ENCODE measurements at regions not wholly inside any gene's neighbourhood (a gene's known extent, or its start where the extent isn't known, plus 50 kb on each side); places are given as distances from the start of the nearest gene placed in this dataset.

DNA sequence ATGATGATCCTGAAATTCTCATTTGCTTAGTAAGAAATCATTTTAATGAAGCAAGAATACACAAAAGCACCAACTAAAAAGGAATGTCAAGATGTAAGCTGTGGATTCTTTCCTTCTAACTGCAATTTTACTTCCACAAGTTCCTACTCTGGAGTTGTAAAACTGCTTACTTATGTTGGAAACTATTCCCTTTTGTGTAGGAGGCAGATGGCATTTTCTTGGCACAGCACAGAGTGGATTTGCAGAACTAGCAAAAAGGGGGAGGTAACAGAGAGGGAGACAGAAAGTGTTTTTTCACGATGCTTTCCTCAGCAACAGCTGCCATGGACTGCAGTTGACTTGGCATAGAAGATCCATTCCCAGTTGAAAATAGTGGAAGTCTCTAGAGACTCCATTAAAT is 1112.0 kb upstream of the RAG2 start:
- TF ChIP-seq CTCF (IDR thresholded peaks at IDR 0.05) = no peak
- H3K27ac ChIP-seq (ENCODE audit: low read depth in 1 of 2, low read length in 2 of 2) = no peak overlapping the region
- no peaks in the 10 kb centered on the region for H3K4me1 ChIP-seq (ENCODE audit: control insufficient read depth in 1 of 2, insufficient read depth in 2 of 2, low read length in 2 of 2)
- Mint-ChIP-seq H3K27me3 (ENCODE audit: low read depth in 3 of 3) (no peaks in the 10 kb centered on the region), H3K36me3 (no peaks in the 10 kb centered on the region), H3K4me3 (no peak overlapping the region), H3K4me1 (no peaks in the 10 kb centered on the region), H3K9me3 (no peaks in the 10 kb centered on the region), H3K27ac (no peak overlapping the region)
- no peaks in the 10 kb centered on the region for H3K36me3 ChIP-seq (replicated peaks in 1 of 2; ENCODE audit: control insufficient read depth in 1 of 2, insufficient read depth in 2 of 2, low read length in 2 of 2)
- no peaks in the 10 kb centered on the region for H3K27me3 ChIP-seq (ENCODE audit: control insufficient read depth in 2 of 2, insufficient read depth in 2 of 2, low read length in 2 of 2)
- H3K4me3 ChIP-seq (replicated peaks in 1 of 3; ENCODE audit: low read depth in 2 of 3, low read length in 3 of 3) = no peak overlapping the region
- no peak overlapping the region for H3K9ac ChIP-seq (ENCODE audit: insufficient read depth, low read length, poor library complexity, severe bottlenecking)
- H3K4me2 ChIP-seq (replicated peaks; ENCODE audit: extremely low read depth, low read length, poor library complexity, severe bottlenecking) = no peak overlapping the region
- H4K20me1 ChIP-seq (ENCODE audit: insufficient read depth, low read length) = no peaks in the 10 kb centered on the region
- WGBS (ENCODE audit: insufficient coverage) = no CpG with 5 or more reads among the region's 1 CpG
- H3K79me2 ChIP-seq (ENCODE audit: insufficient read depth, low read length) = no peaks in the 10 kb centered on the region
- no peaks in the 10 kb centered on the region for H3K9me3 ChIP-seq (replicated peaks in 1 of 2; ENCODE audit: control insufficient read depth in 1 of 2, insufficient read depth in 1 of 2, low read length in 2 of 2)
- H2AFZ ChIP-seq (ENCODE audit: insufficient read depth, low read depth, low read length, poor library complexity, severe bottlenecking) = no peak overlapping the region
- no peak for DNase-seq
- intact Hi-C loops (cut with micrococcal nuclease) = no loop called here

- no peaks in the 10 kb centered on the region for H3K4me1 Mint-ChIP-seq
- no peak for DNase-seq
- H3K9me3 Mint-ChIP-seq = peaks cover 0 to 5% (median 0%) of the 10 kb centered on the region in 7 donors
- WGBS (ENCODE audit: insufficient coverage) = no CpG with 5 or more reads among the region's 2 CpGs
- H3K79me2 ChIP-seq (ENCODE audit: insufficient read depth, low read length) = no peaks in the 10 kb centered on the region
- no peaks in the 10 kb centered on the region for H3K27me3 ChIP-seq (ENCODE audit: control insufficient read depth in 2 of 2, insufficient read depth in 2 of 2, low read length in 2 of 2)
- no peak overlapping the region for H3K4me2 ChIP-seq (replicated peaks; ENCODE audit: extremely low read depth, low read length, poor library complexity, severe bottlenecking)
- H3K4me1 ChIP-seq (ENCODE audit: control insufficient read depth in 1 of 2, insufficient read depth in 2 of 2, low read length in 2 of 2) = no peaks in the 10 kb centered on the region
- H3K27me3 Mint-ChIP-seq (ENCODE audit: low read depth in 3 of 3) = no peaks in the 10 kb centered on the region
- intact Hi-C loops (cut with micrococcal nuclease) = no loop called here
- TF ChIP-seq CTCF (IDR thresholded peaks at IDR 0.05) = no peak
- no peak overlapping the region for H3K4me3 ChIP-seq (replicated peaks in 1 of 3; ENCODE audit: low read depth in 2 of 3, low read length in 3 of 3)
- H3K4me3 Mint-ChIP-seq = no peak overlapping the region
- no peak overlapping the region for H3K9ac ChIP-seq (ENCODE audit: insufficient read depth, low read length, poor library complexity, severe bottlenecking)
- H3K27ac Mint-ChIP-seq = no peak overlapping the region
- H3K9me3 ChIP-seq (replicated peaks in 1 of 2; ENCODE audit: control insufficient read depth in 1 of 2, insufficient read depth in 1 of 2, low read length in 2 of 2) = peaks cover 0 to 6% of the 10 kb centered on the region in 2 donors
- no peaks in the 10 kb centered on the region for H4K20me1 ChIP-seq (ENCODE audit: insufficient read depth, low read length)
- no peaks in the 10 kb centered on the region for H3K36me3 ChIP-seq (replicated peaks in 1 of 2; ENCODE audit: control insufficient read depth in 1 of 2, insufficient read depth in 2 of 2, low read length in 2 of 2)
- H3K36me3 Mint-ChIP-seq = no peaks in the 10 kb centered on the region
- H2AFZ ChIP-seq (ENCODE audit: insufficient read depth, low read depth, low read length, poor library complexity, severe bottlenecking) = no peak overlapping the region
- H3K27ac ChIP-seq (ENCODE audit: low read depth in 1 of 2, low read length in 2 of 2) = no peak overlapping the region
Observed at GRCh38 chr11:37704791-37705190, 1106.8 kb upstream of the RAG2 start.
